PC-3 (cell line): ENCODE measurements at regions not wholly inside any gene's neighbourhood (a gene's known extent, or its start where the extent isn't known, plus 50 kb on each side); places are given as distances from the start of the nearest gene placed in this dataset.

ENCODE experiments used
- ATAC-seq: fragments of 200-7000 bp; cut with Tn5 transposase; 2 replicates; pipeline ENCODE4 v1.9.1; 2020; ENCODE audit warnings: mild to moderate bottlenecking, moderate library complexity
- BruUV-seq: library from RNA; stranded (reverse); fragments of 400-500 nt; replicated peaks from 2 replicates; lab custom pipeline; 2021; lab: Mats Ljungman, UMichigan
- CTCF ChIA-PET: fragments of 300-600 bp; sonication (Branson Sonifier 250); formaldehyde crosslinking; loops from one replicate; lab custom pipeline; 2022; ENCODE audit warnings: antibody characterized with exemption; lab: Charles Lee
- POLR2A ChIA-PET: fragments of 300-600 bp; sonication (Branson Sonifier 250); formaldehyde crosslinking; loops from one replicate; lab custom pipeline; 2022; ENCODE audit warnings: antibody characterized with exemption; ENCODE audit not compliant: unreplicated experiment; lab: Charles Lee
- DNase-seq: peaks from one replicate; pipeline ENCODE4 v3.0.0-alpha.2; 2015
- H2AFZ ChIP-seq: fragments of 300-600 bp; sonication (generic); 2 replicates; pipeline ENCODE4 v1.6.0; 2016; ENCODE audit warnings: antibody characterized with exemption, low read length
- H3F3A ChIP-seq: fragments of 300-600 bp; sonication (generic); one replicate; pipeline ENCODE4 v1.6.0; 2017; ENCODE audit warnings: antibody characterized with exemption, low read length, control low read depth, mild to moderate bottlenecking; ENCODE audit not compliant: unreplicated experiment
- H3K27ac ChIP-seq: fragments of 300-600 bp; sonication (generic); 2 replicates; pipeline ENCODE4 v1.5.1; 2016; ENCODE audit warnings: mild to moderate bottlenecking, low read length
- H3K27me3 ChIP-seq: fragments of 300-600 bp; sonication (generic); 2 replicates; pipeline ENCODE4 v1.6.1; 2016; ENCODE audit warnings: low read length, mixed read lengths
- H3K36me3 ChIP-seq: fragments of 300-600 bp; sonication (generic); 2 replicates; pipeline ENCODE4 v1.6.1; 2016; ENCODE audit warnings: low read depth, mixed run types, low read length, mixed read lengths
- H3K4me1 ChIP-seq: fragments of 300-600 bp; sonication (generic); 2 replicates; pipeline ENCODE4 v1.5.1; 2016; ENCODE audit warnings: low read length; ENCODE audit not compliant: insufficient read depth
- H3K4me2 ChIP-seq: fragments of 300-600 bp; sonication (generic); 2 replicates; pipeline ENCODE4 v1.6.0; 2016; ENCODE audit warnings: low read length
- H3K4me3 ChIP-seq: fragments of 300-600 bp; sonication (generic); 2 replicates; pipeline ENCODE4 v1.5.1; 2016; ENCODE audit warnings: mild to moderate bottlenecking, low read length, mixed read lengths
- H3K79me2 ChIP-seq: fragments of 300-600 bp; sonication (generic); 2 replicates; pipeline ENCODE4 v1.6.1; 2017; ENCODE audit warnings: low read length, mixed read lengths
- H3K9ac ChIP-seq: fragments of 300-600 bp; sonication (generic); 2 replicates; pipeline ENCODE4 v1.6.0; 2016; ENCODE audit warnings: mild to moderate bottlenecking, low read length
- H3K9me2 ChIP-seq: fragments of 300-600 bp; sonication (generic); replicated peaks from 2 replicates; pipeline ENCODE4 v1.6.1; 2016; ENCODE audit warnings: mixed run types, low read length, mixed read lengths
- H3K9me3 ChIP-seq: fragments of 300-600 bp; sonication (generic); 2 replicates; pipeline ENCODE4 v1.6.1; 2016; ENCODE audit warnings: low read length, mixed read lengths
- H4K20me1 ChIP-seq: fragments of 300-600 bp; sonication (generic); 2 replicates; pipeline ENCODE4 v1.6.1; 2016; ENCODE audit warnings: low read length, mixed read lengths
- EZH2 ChIP-seq: fragments of 300-600 bp; sonication (generic); IDR thresholded peaks from one replicate; pipeline ENCODE4 v1.6.1; 2017; ENCODE audit warnings: antibody characterized with exemption, mild to moderate bottlenecking, low read length; ENCODE audit not compliant: unreplicated experiment
- EZH2phosphoT487 ChIP-seq: fragments of 300-600 bp; sonication (generic); IDR thresholded peaks from 2 replicates; pipeline ENCODE4 v1.6.1; 2018; ENCODE audit warnings: mild to moderate bottlenecking, antibody characterized with exemption, low read length, borderline replicate concordance
- intact Hi-C: fragments of 100-400 bp; cut with micrococcal nuclease; formaldehyde crosslinking; loops from 2 replicates; pipeline ENCODE4 v1.9.0; 2023
- TF ChIP-seq, protein P1 (sequence below): fragments of 300-600 bp; sonication (generic); conservative IDR thresholded peaks from 2 replicates; pipeline ENCODE4 v1.5.1; 2017; ENCODE audit warnings: antibody characterized with exemption, low read depth, mild to moderate bottlenecking, low read length

DNA sequence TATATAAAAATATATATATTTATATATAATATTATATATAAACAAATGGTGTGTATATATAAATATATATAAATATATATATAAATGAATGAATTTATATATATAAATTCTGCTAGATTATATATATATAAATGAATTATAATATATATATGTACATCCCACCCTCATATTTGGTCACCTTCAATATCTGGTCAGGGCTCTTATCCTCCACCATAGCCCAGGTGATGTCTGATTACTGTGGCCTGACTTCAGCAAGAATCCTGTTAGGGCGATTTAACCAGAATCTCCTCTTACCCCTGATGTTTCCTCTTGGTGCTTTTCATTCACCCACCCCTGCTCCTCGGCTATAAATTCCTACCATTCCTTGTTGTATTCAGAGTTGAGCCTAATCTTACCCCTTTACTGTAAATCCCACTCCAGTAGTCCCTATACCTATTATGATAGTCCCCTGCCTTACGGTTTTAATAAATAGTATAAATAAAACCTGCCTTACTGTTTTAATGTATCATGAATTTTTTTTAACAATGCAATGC is 439.6 kb downstream of the PLOD2 start:
- Histone ChIP-seq H3K9me2 (no peaks in the 10 kb centered on the region), H3K4me1 (no peaks in the 10 kb centered on the region), H3K4me2 (no peak overlapping the region), H3K9ac (no peak overlapping the region), H3K9me3 (no peaks in the 10 kb centered on the region), H3K27me3 (no peaks in the 10 kb centered on the region), H3K27ac (no peak overlapping the region), H3F3A (no peaks in the 10 kb centered on the region), H4K20me1 (no peaks in the 10 kb centered on the region), H3K4me3 (no peak overlapping the region), H3K79me2 (no peaks in the 10 kb centered on the region), H3K36me3 (no peaks in the 10 kb centered on the region), H2AFZ (no peak overlapping the region)
- intact Hi-C loops, result no loop called here
- ChIA-PET CTCF (no interaction called here), POLR2A (no interaction called here)
- no peak for TF ChIP-seq EZH2
- TF ChIP-seq EZH2phosphoT487, result no peak
- TF ChIP-seq, protein P1, sequence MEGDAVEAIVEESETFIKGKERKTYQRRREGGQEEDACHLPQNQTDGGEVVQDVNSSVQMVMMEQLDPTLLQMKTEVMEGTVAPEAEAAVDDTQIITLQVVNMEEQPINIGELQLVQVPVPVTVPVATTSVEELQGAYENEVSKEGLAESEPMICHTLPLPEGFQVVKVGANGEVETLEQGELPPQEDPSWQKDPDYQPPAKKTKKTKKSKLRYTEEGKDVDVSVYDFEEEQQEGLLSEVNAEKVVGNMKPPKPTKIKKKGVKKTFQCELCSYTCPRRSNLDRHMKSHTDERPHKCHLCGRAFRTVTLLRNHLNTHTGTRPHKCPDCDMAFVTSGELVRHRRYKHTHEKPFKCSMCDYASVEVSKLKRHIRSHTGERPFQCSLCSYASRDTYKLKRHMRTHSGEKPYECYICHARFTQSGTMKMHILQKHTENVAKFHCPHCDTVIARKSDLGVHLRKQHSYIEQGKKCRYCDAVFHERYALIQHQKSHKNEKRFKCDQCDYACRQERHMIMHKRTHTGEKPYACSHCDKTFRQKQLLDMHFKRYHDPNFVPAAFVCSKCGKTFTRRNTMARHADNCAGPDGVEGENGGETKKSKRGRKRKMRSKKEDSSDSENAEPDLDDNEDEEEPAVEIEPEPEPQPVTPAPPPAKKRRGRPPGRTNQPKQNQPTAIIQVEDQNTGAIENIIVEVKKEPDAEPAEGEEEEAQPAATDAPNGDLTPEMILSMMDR, result no peak
- BruUV-seq, result no TSS peak
- ATAC-seq, result no peak
- DNase-seq, result no peak

- no peaks in the 10 kb centered on the region for H3K4me1 ChIP-seq
- no peak overlapping the region for H3K4me3 ChIP-seq
- H3K4me2 ChIP-seq, result no peak overlapping the region
- H3K27ac ChIP-seq, result no peak overlapping the region
- no peaks in the 10 kb centered on the region for H3K9me2 ChIP-seq
- TF ChIP-seq, protein P1, result no peak
- no peak for TF ChIP-seq EZH2
- no peak for TF ChIP-seq EZH2phosphoT487
- no peak overlapping the region for H3K9ac ChIP-seq
- no peaks in the 10 kb centered on the region for H3F3A ChIP-seq
- BruUV-seq, result no TSS peak
- H3K36me3 ChIP-seq, result no peaks in the 10 kb centered on the region
- H3K27me3 ChIP-seq, result no peaks in the 10 kb centered on the region
- POLR2A ChIA-PET, result no interaction called here
- no peaks in the 10 kb centered on the region for H4K20me1 ChIP-seq
- ATAC-seq (no peak), DNase-seq (no peak)
- H3K79me2 ChIP-seq, result no peaks in the 10 kb centered on the region
- no peak overlapping the region for H2AFZ ChIP-seq
- intact Hi-C loops, result no loop called here
- CTCF ChIA-PET, result no interaction called here
- H3K9me3 ChIP-seq, result no peaks in the 10 kb centered on the region
These were observed 439.2 kb downstream of the PLOD2 start for GRCh38 chr3:145721815-145722214.

DNA sequence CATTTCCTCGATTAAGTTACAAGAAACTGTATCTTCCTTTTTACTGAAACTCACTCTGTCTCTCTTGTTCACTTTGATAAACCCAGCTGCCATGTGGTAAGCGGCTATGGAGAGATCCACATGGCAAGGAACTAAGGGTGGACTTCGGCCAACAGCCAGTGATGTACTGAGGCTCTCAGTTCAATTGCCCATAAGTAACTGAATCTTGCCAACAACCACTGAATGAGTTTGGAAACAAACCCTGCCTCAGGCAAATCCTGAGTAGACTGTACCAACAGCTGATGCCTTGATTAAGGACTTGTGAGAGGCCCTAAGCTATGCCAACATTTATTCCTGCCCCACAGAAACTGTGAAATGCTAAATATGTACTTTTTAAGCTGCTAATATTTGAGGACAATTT is 433.5 kb downstream of the PLOD2 start:
- POLR2A ChIA-PET, result no interaction called here
- Histone ChIP-seq H3K4me3 (no peak overlapping the region), H3K4me1 (no peaks in the 10 kb centered on the region), H3K36me3 (no peaks in the 10 kb centered on the region), H2AFZ (no peak overlapping the region), H3K27me3 (no peaks in the 10 kb centered on the region), H4K20me1 (no peaks in the 10 kb centered on the region), H3K4me2 (no peak overlapping the region), H3K27ac (no peak overlapping the region), H3K9ac (no peak overlapping the region), H3K9me3 (no peaks in the 10 kb centered on the region), H3K9me2 (no peaks in the 10 kb centered on the region), H3K79me2 (no peaks in the 10 kb centered on the region), H3F3A (no peaks in the 10 kb centered on the region)
- CTCF ChIA-PET, result no interaction called here
- no peak for ATAC-seq
- TF ChIP-seq EZH2 (no peak), EZH2phosphoT487 (no peak)
- TF ChIP-seq, protein P1, result no peak
- BruUV-seq, result no TSS peak
- no peak for DNase-seq
- intact Hi-C loops, result no loop called here
